Activated CD8-positive, alpha-beta T cell treated with anti-CD3 and anti-CD28 coated beads, Interleukin-2, amount 10 ng/mL, durations not matched to agents 7 days and 5 days (primary cell): ENCODE measurements at regions not wholly inside any gene's neighbourhood (a gene's known extent, or its start where the extent isn't known, plus 50 kb on each side); places are given as distances from the start of the nearest gene placed in this dataset.

Experiments used
- ATAC-seq: fragments of 150-1000 bp; cut with Tn5 transposase; one replicate; pipeline ENCODE4 v1.10.0; 2021; ENCODE audit warnings: moderate library complexity
- CTCF ChIA-PET: fragments of 350-600 bp; sonication (Branson Sonifier 250); formaldehyde crosslinking; loops from one replicate; lab custom pipeline; 2021; ENCODE audit warnings: antibody characterized with exemption; lab: Charles Lee
- POLR2A ChIA-PET: fragments of 350-600 bp; sonication (Branson Sonifier 250); formaldehyde crosslinking; loops from one replicate; lab custom pipeline; 2021; ENCODE audit warnings: antibody characterized with exemption; lab: Charles Lee
- DNase-seq: peaks from one replicate; pipeline ENCODE4 v3.0.0-alpha.2; 2020
- H3K27ac Mint-ChIP-seq: one replicate; pipeline ENCODE4 v1.8.0; 2021; ENCODE audit warnings: mild to moderate bottlenecking, mixed read lengths
- H3K27me3 Mint-ChIP-seq: one replicate; pipeline ENCODE4 v1.8.0; 2021; ENCODE audit warnings: low read depth, mixed read lengths
- H3K36me3 Mint-ChIP-seq: one replicate; pipeline ENCODE4 v1.8.0; 2021; ENCODE audit warnings: low read depth, mixed read lengths
- H3K4me1 Mint-ChIP-seq: one replicate; pipeline ENCODE4 v1.8.0; 2021; ENCODE audit warnings: low read depth, mixed read lengths
- H3K4me3 Mint-ChIP-seq: one replicate; pipeline ENCODE4 v1.8.0; 2021; ENCODE audit warnings: mild to moderate bottlenecking, mixed read lengths
- H3K9me3 Mint-ChIP-seq: one replicate; pipeline ENCODE4 v1.8.0; 2022; ENCODE audit warnings: mixed read lengths; ENCODE audit not compliant: insufficient read depth

GRCh38 chr12:92627511-92627910 lies 75.3 kb upstream of the PLEKHG7 start:
- CTCF ChIA-PET: no interaction called here
- no peak overlapping the region for H3K4me3 Mint-ChIP-seq
- POLR2A ChIA-PET: no interaction called here
- no peak for ATAC-seq
- no peaks in the 10 kb centered on the region for H3K4me1 Mint-ChIP-seq
- H3K9me3 Mint-ChIP-seq: no peaks in the 10 kb centered on the region
- DNase-seq: no peak
- no peaks in the 10 kb centered on the region for H3K36me3 Mint-ChIP-seq
- H3K27ac Mint-ChIP-seq: no peak overlapping the region
- peaks cover 2% of the 10 kb centered on the region for H3K27me3 Mint-ChIP-seq

DNA sequence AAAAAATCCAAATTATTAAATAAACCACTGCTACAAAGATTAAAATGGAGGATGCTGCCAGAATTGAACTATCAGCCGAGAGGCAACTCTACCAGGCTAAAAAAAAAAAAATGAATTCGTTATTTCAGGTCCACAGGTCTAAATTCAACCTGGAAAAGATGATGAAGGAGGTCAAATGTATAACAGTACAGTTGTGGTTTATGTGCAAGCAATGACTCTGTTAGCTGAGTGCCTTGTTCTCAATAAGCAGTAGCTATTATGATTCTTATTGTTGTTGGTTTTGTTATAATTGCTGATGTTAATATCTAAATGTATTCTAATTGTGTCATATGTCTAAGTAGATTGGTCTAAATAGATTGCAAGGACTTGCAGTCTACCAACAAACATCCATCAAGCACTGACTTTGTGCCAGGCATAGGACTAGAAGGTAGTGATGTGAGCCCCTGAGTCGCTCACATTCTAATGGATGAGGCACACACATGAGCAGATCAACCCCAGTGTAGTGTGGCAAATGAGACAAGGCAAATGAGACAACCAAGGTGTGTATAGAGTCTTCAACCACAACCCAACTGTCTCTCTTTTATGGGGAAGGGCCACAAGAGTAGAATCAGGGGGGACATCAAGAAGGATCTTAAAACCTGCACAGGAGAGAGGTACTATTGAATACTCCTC lies 77.0 kb upstream of the PLEKHG7 start:
- no peaks in the 10 kb centered on the region for H3K4me1 Mint-ChIP-seq
- no peaks in the 10 kb centered on the region for H3K9me3 Mint-ChIP-seq
- ATAC-seq (no peak), DNase-seq (no peak)
- H3K27ac Mint-ChIP-seq: no peak overlapping the region
- CTCF ChIA-PET: no interaction called here
- H3K36me3 Mint-ChIP-seq: no peaks in the 10 kb centered on the region
- POLR2A ChIA-PET: no interaction called here
- H3K27me3 Mint-ChIP-seq: no peaks in the 10 kb centered on the region
- H3K4me3 Mint-ChIP-seq: no peak overlapping the region

GRCh38 chr12:92624236-92624635 lies 78.6 kb upstream of the PLEKHG7 start:
- no peak for ATAC-seq

DNA sequence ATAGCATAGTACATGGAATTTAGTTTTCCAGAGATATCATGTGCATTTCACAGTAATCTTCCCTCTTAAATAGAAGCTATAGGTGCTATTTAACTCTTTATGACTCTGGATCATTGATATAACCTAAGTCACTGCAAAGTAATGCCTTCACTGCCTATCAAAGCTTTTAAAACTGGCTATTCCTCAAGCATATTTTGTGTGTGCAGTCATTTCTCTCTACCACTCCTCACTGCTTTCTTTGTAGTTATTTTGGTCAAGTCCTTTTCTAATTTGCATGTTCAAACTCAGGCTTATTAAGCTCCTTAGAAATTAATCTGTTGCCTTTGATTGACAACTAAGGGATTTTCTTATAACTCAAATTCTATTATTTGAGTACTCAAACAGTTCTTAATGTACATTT lies 79.4 kb upstream of the PLEKHG7 start:
- Mint-ChIP-seq H3K27me3 (no peaks in the 10 kb centered on the region), H3K36me3 (no peaks in the 10 kb centered on the region)

More at GRCh38 chr12:92624236-92624635, 78.6 kb upstream of the PLEKHG7 start:
- H3K36me3 Mint-ChIP-seq: no peaks in the 10 kb centered on the region
- H3K4me3 Mint-ChIP-seq: no peak overlapping the region
- no peak for DNase-seq
- H3K27ac Mint-ChIP-seq: no peak overlapping the region
- ChIA-PET POLR2A (no interaction called here), CTCF (no interaction called here)
- no peaks in the 10 kb centered on the region for H3K4me1 Mint-ChIP-seq
- H3K9me3 Mint-ChIP-seq: no peaks in the 10 kb centered on the region
- no peaks in the 10 kb centered on the region for H3K27me3 Mint-ChIP-seq

DNA sequence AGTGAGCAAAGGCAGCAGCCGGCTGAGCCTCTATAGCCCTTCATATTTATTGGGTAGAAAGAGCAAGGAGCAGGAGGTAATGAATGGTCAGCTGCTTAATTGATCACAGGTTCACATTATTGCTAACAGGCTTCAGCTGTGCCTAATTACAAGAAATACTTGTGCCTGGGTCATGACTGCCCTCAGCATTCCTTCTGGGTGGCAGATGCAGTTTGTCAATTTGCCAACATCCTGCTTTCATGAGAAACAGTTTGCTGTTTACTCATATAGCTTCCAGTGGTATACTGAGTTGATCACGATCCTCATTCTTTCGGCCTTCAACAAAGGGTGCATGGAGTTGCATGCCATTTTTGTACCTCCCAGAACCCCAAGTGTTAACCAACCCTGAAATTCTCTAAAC lies 81.0 kb upstream of the PLEKHG7 start:
- no peak overlapping the region for H3K4me3 Mint-ChIP-seq
- no peaks in the 10 kb centered on the region for H3K36me3 Mint-ChIP-seq
- H3K9me3 Mint-ChIP-seq: no peaks in the 10 kb centered on the region
- ATAC-seq (no peak), DNase-seq (no peak)
- ChIA-PET CTCF (no interaction called here), POLR2A (no interaction called here)
- no peaks in the 10 kb centered on the region for H3K27me3 Mint-ChIP-seq
- no peak overlapping the region for H3K27ac Mint-ChIP-seq
- no peaks in the 10 kb centered on the region for H3K4me1 Mint-ChIP-seq

More for the DNA sequence above, 79.4 kb upstream of the PLEKHG7 start:
- Mint-ChIP-seq H3K4me1 (no peaks in the 10 kb centered on the region), H3K9me3 (no peaks in the 10 kb centered on the region), H3K4me3 (no peak overlapping the region), H3K27ac (no peak overlapping the region)
- POLR2A ChIA-PET: no interaction called here
- DNase-seq (no peak), ATAC-seq (no peak)
- CTCF ChIA-PET: no interaction called here

- Mint-ChIP-seq H3K9me3 (no peaks in the 10 kb centered on the region), H3K4me1 (no peaks in the 10 kb centered on the region), H3K27me3 (no peaks in the 10 kb centered on the region), H3K36me3 (no peaks in the 10 kb centered on the region), H3K27ac (no peak overlapping the region), H3K4me3 (no peak overlapping the region)
- ATAC-seq (no peak), DNase-seq (no peak)
- POLR2A ChIA-PET: no interaction called here
- CTCF ChIA-PET: no interaction called here
These were observed 81.5 kb upstream of the PLEKHG7 start for GRCh38 chr12:92621312-92621711.

DNA sequence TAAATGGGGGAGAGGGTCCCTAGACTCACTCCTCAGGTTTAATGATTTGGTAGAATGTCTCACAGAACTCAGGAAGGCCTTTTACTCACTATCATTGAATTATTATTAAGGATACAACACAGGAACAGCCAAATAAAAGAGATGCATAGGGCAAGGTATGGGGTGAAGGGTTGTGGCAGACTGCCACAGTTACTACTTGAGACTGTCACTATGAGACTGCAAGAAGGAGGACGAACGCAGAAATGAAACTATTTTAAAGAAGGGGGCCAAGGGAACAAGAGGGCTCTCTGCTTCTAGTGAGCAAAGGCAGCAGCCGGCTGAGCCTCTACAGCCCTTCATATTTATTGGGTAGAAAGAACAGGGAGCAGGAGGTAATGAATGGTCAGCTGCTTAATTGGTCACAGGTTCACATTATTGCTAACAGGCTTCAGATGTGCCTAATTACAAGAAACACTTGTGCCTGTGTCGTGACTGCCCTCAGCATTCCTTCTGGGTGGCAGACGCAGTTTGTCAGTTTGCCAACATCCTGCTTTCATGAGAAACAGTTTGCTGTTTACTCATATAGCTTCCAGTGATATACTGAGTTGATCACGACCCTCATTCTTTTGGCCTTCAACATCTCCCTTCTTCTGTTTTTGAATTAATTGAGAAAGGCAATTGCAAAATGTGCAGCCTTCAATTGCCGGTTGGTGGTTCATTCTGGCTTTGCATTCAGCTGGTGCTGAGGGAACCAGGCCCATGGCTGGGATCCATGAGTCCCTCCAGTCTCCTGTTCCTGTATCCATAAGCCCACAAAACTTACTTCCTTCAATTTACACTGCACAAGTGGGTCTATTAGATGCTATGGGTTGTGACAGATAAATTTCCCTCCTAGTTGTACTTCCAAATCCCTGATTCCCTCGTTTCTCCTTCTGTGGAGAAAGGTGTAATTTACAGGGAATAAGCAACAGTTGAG lies 82.8 kb upstream of the PLEKHG7 start:
- Mint-ChIP-seq H3K4me3 (no peak overlapping the region), H3K36me3 (no peaks in the 10 kb centered on the region), H3K9me3 (no peaks in the 10 kb centered on the region), H3K27me3 (no peaks in the 10 kb centered on the region), H3K27ac (no peak overlapping the region), H3K4me1 (no peaks in the 10 kb centered on the region)
- no peak for ATAC-seq
- ChIA-PET POLR2A (no interaction called here), CTCF (no interaction called here)
- DNase-seq: no peak

GRCh38 chr12:92619026-92619425 lies 83.8 kb upstream of the PLEKHG7 start:
- H3K4me1 Mint-ChIP-seq: no peaks in the 10 kb centered on the region
- no peak overlapping the region for H3K4me3 Mint-ChIP-seq
- no peaks in the 10 kb centered on the region for H3K9me3 Mint-ChIP-seq
- no peaks in the 10 kb centered on the region for H3K36me3 Mint-ChIP-seq
- H3K27me3 Mint-ChIP-seq: no peaks in the 10 kb centered on the region
- H3K27ac Mint-ChIP-seq: no peak overlapping the region
- ATAC-seq (no peak), DNase-seq (no peak)
- ChIA-PET CTCF (no interaction called here), POLR2A (no interaction called here)

GRCh38 chr12:92615703-92616102 lies 87.1 kb upstream of the PLEKHG7 start:
- ChIA-PET POLR2A (no interaction called here), CTCF (interaction anchor here (1.7 kb wide), 1 partner anchor 34 kb away, joined by 7 read pairs; no protein-coding TSS in a partner anchor)
- H3K27ac Mint-ChIP-seq: no peak overlapping the region
- ATAC-seq (no peak), DNase-seq (no peak)
- H3K4me3 Mint-ChIP-seq: no peak overlapping the region
- no peaks in the 10 kb centered on the region for H3K36me3 Mint-ChIP-seq
- H3K4me1 Mint-ChIP-seq: no peaks in the 10 kb centered on the region
- H3K27me3 Mint-ChIP-seq: no peaks in the 10 kb centered on the region
- H3K9me3 Mint-ChIP-seq: no peaks in the 10 kb centered on the region

GRCh38 chr12:92615086-92615485 lies 87.7 kb upstream of the PLEKHG7 start:
- CTCF ChIA-PET: interaction anchor here (1.7 kb wide), 1 partner anchor 34 kb away, joined by 7 read pairs; no protein-coding TSS in a partner anchor
- H3K27ac Mint-ChIP-seq: no peak overlapping the region
- no peak overlapping the region for H3K4me3 Mint-ChIP-seq
- ATAC-seq (no peak), DNase-seq (no peak)
- no peaks in the 10 kb centered on the region for H3K9me3 Mint-ChIP-seq
- no peaks in the 10 kb centered on the region for H3K27me3 Mint-ChIP-seq
- no peaks in the 10 kb centered on the region for H3K36me3 Mint-ChIP-seq
- H3K4me1 Mint-ChIP-seq: no peaks in the 10 kb centered on the region
- POLR2A ChIA-PET: no interaction called here

DNA sequence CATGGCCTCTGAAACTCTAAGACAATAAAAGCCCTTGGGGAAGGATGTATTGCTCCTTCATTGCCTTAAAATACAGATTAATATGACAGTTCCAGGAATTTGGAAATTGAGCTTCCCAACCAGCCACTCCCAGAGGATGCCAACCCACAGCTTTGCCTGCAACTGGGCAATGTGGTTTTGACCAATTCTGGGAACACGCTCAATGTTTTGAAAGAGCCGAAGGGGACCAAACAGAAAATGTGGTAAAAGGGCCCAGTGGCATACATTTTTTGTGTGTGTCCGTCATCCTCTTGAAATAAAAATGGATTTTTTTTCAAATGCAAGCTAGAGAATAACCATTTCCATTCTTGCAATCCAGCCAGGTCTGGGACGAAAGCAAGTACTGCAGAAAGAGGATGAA lies 88.3 kb upstream of the PLEKHG7 start:
- Mint-ChIP-seq H3K4me1 (no peaks in the 10 kb centered on the region), H3K9me3 (no peaks in the 10 kb centered on the region), H3K4me3 (no peak overlapping the region), H3K27me3 (no peaks in the 10 kb centered on the region), H3K36me3 (no peaks in the 10 kb centered on the region), H3K27ac (no peak overlapping the region)
- POLR2A ChIA-PET: no interaction called here
- ATAC-seq (no peak), DNase-seq (no peak)
- CTCF ChIA-PET: no interaction called here

DNA sequence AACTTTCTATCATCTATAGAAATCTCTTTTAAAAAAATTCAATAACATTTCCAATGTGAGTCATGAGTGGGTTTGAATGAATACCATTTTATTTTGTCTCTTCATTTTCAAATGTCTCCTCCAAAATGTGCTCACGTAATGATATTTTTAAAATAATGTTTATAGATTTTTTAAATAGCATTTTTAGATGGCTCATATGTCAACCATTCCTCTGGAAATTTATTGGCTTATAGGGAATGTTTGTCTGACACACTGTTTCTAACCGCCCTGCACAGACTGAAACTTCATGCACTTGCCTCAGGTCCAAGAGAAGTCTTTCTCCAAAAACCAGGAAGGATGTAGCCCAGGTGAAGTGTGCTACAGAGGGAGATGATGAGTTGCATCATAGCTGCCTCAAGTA lies 88.8 kb upstream of the PLEKHG7 start:
- ChIA-PET POLR2A (no interaction called here), CTCF (no interaction called here)
- Mint-ChIP-seq H3K4me1 (no peaks in the 10 kb centered on the region), H3K27me3 (no peaks in the 10 kb centered on the region), H3K36me3 (no peaks in the 10 kb centered on the region), H3K4me3 (no peak overlapping the region), H3K9me3 (no peaks in the 10 kb centered on the region), H3K27ac (no peak overlapping the region)
- DNase-seq: no peak
- no peak for ATAC-seq
